ENCODE measurements at regions not wholly inside any gene's neighbourhood (a gene's known extent, or its start where the extent isn't known, plus 50 kb on each side); places are given as distances from the start of the nearest gene placed in this dataset.

DNA sequence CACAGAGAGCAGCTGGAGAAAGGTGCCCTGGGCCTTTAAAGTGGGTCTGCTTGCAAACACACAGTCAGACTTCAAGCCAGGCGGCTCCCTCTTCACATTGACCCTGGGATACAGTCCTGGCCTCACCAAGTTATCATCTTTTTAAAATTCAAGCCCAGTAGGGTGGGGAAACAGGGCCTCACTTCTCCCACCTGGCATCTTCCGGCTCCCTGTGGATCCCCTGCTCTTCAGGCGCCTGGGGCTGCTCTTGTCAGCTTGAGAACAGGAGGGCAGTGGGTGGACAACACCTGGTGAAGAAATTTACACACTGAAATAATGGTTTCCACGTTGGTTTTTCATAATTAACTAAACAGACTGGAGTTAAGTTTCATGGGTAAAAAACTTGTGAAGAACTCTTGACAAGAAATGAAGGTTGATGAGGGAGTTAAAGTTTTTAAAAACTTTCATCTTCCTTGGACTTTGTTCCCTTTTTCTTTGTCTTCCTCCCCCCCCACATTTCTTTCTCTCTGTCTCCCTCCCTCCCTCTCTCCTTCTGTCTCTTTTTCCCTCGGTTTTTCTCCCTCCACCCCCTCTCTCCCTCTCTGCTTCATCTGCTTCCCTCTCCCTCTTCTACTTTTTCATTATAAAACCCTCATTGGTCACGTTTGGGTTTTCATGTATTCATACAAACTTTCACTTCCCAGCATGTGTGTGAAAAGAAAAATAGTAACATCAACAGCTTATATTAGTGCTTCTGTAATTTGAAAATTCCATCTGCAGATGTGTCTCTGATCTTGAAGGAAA, 219.6 kb downstream of the DMRT2 start:
- no peaks in the 10 kb centered on the region for H3K4me1 ChIP-seq (ENCODE audit: control insufficient read depth in 1 of 2, insufficient read depth in 2 of 2, low read depth in 1 of 2, low read length in 1 of 2)
- ChIA-PET POLR2A (no interaction called here), CTCF (no interaction called here)
- no peaks in the 10 kb centered on the region for H3K79me2 ChIP-seq (ENCODE audit: insufficient read depth)
- WGBS (ENCODE audit: low lambda C conversion rate), result under 1% methylated on average over 6 of the region's 6 CpGs
- no peak overlapping the region for H3K9ac ChIP-seq
- TF ChIP-seq RFX5 (IDR thresholded peaks at IDR 0.05; ENCODE audit: low read length) (no peak), EZH2phosphoT487 (IDR thresholded peaks at IDR 0.05; ENCODE audit: borderline replicate concordance, low read depth) (no peak), GATA2 (CRISPR knock-in tag; IDR thresholded peaks at IDR 0.05) (no peak), FOXJ3 (CRISPR knock-in tag; IDR thresholded peaks at IDR 0.05) (no peak), CHD2 (IDR thresholded peaks at IDR 0.05; ENCODE audit: low read length, partially characterized antibody) (no peak), USF2 (IDR thresholded peaks at IDR 0.05; ENCODE audit: borderline replicate concordance, low read depth, low read length) (no peak), RXRA (IDR thresholded peaks at IDR 0.05; ENCODE audit: borderline replicate concordance, low read depth) (no peak), SMC3 (IDR thresholded peaks at IDR 0.05; ENCODE audit: low read depth, low read length) (no peak), MEF2A (IDR thresholded peaks at IDR 0.05; ENCODE audit: borderline replicate concordance, low read depth) (no peak), JUND (IDR thresholded peaks at IDR 0.05) (no peak), FOXM1 (IDR thresholded peaks at IDR 0.05; ENCODE audit: low read depth) (no peak), POLR2AphosphoS5 (IDR thresholded peaks at IDR 0.05; ENCODE audit: low read depth, low read length) (no peak), USF1 (IDR thresholded peaks at IDR 0.05; ENCODE audit: borderline replicate concordance, low read depth) (no peak), TEAD4 (IDR thresholded peaks at IDR 0.05; ENCODE audit: borderline replicate concordance, insufficient read depth) (no peak), TAF1 (IDR thresholded peaks at IDR 0.05; ENCODE audit: borderline replicate concordance, low read depth, low read length) (no peak)
- H3K36me3 ChIP-seq (replicated peaks in 1 of 2; ENCODE audit: control insufficient read depth in 1 of 2, insufficient read depth in 2 of 2, low read length in 1 of 2), result no peaks in the 10 kb centered on the region
- no peaks in the 10 kb centered on the region for H3K9me3 ChIP-seq
- DNase-seq, result no peak
- H3K27ac ChIP-seq (ENCODE audit: low read depth in 2 of 2, low read length in 1 of 2), result no peak overlapping the region
- no peaks in the 10 kb centered on the region for H4K20me1 ChIP-seq (ENCODE audit: insufficient read depth)
- H2AFZ ChIP-seq (ENCODE audit: low read depth), result no peak overlapping the region
- H3K4me3 ChIP-seq (ENCODE audit: low read depth in 2 of 2, low read length in 1 of 2), result no peak overlapping the region
- no peaks in the 10 kb centered on the region for H3F3A ChIP-seq (replicated peaks; ENCODE audit: insufficient read depth)
- no peak overlapping the region for H3K4me2 ChIP-seq
- no peaks in the 10 kb centered on the region for H3K9me2 ChIP-seq
- H3K27me3 ChIP-seq (ENCODE audit: insufficient read depth), result no peaks in the 10 kb centered on the region

GRCh38 chr9:1271367-1271766, 221.2 kb downstream of the DMRT2 start:
- H3K27ac ChIP-seq (ENCODE audit: low read depth in 2 of 2, low read length in 1 of 2), result no peak overlapping the region
- TF ChIP-seq EZH2phosphoT487 (IDR thresholded peaks at IDR 0.05; ENCODE audit: borderline replicate concordance, low read depth), result no peak
- no peak for TF ChIP-seq FOXJ3 (CRISPR knock-in tag; IDR thresholded peaks at IDR 0.05)
- no peak for TF ChIP-seq NFIC (IDR thresholded peaks at IDR 0.05; ENCODE audit: borderline replicate concordance)
- no peak for TF ChIP-seq MEF2A (IDR thresholded peaks at IDR 0.05; ENCODE audit: borderline replicate concordance, low read depth)
- no peak for TF ChIP-seq TEAD4 (IDR thresholded peaks at IDR 0.05; ENCODE audit: borderline replicate concordance, insufficient read depth)
- TF ChIP-seq, protein P1, sequence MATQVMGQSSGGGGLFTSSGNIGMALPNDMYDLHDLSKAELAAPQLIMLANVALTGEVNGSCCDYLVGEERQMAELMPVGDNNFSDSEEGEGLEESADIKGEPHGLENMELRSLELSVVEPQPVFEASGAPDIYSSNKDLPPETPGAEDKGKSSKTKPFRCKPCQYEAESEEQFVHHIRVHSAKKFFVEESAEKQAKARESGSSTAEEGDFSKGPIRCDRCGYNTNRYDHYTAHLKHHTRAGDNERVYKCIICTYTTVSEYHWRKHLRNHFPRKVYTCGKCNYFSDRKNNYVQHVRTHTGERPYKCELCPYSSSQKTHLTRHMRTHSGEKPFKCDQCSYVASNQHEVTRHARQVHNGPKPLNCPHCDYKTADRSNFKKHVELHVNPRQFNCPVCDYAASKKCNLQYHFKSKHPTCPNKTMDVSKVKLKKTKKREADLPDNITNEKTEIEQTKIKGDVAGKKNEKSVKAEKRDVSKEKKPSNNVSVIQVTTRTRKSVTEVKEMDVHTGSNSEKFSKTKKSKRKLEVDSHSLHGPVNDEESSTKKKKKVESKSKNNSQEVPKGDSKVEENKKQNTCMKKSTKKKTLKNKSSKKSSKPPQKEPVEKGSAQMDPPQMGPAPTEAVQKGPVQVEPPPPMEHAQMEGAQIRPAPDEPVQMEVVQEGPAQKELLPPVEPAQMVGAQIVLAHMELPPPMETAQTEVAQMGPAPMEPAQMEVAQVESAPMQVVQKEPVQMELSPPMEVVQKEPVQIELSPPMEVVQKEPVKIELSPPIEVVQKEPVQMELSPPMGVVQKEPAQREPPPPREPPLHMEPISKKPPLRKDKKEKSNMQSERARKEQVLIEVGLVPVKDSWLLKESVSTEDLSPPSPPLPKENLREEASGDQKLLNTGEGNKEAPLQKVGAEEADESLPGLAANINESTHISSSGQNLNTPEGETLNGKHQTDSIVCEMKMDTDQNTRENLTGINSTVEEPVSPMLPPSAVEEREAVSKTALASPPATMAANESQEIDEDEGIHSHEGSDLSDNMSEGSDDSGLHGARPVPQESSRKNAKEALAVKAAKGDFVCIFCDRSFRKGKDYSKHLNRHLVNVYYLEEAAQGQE (IDR thresholded peaks at IDR 0.05; ENCODE audit: low read depth, low read length), result no peak
- no peak for TF ChIP-seq YY1 (IDR thresholded peaks at IDR 0.05; ENCODE audit: low read depth)
- TF ChIP-seq GABPA (IDR thresholded peaks at IDR 0.05; ENCODE audit: low read depth), result no peak
- no peaks in the 10 kb centered on the region for H4K20me1 ChIP-seq (ENCODE audit: insufficient read depth)
- no peaks in the 10 kb centered on the region for H3K79me2 ChIP-seq (ENCODE audit: insufficient read depth)
- H3K4me2 ChIP-seq, result no peak overlapping the region
- H3F3A ChIP-seq (replicated peaks; ENCODE audit: insufficient read depth), result no peaks in the 10 kb centered on the region
- ChIA-PET POLR2A (no interaction called here), CTCF (no interaction called here)
- H3K9ac ChIP-seq, result no peak overlapping the region
- H3K9me3 ChIP-seq, result no peaks in the 10 kb centered on the region
- no peak for DNase-seq
- H3K4me3 ChIP-seq (ENCODE audit: low read depth in 2 of 2, low read length in 1 of 2), result no peak overlapping the region
- H3K27me3 ChIP-seq (ENCODE audit: insufficient read depth), result no peaks in the 10 kb centered on the region
- no peaks in the 10 kb centered on the region for H3K36me3 ChIP-seq (replicated peaks in 1 of 2; ENCODE audit: control insufficient read depth in 1 of 2, insufficient read depth in 2 of 2, low read length in 1 of 2)
- no peaks in the 10 kb centered on the region for H3K4me1 ChIP-seq (ENCODE audit: control insufficient read depth in 1 of 2, insufficient read depth in 2 of 2, low read depth in 1 of 2, low read length in 1 of 2)
- H3K9me2 ChIP-seq, result no peaks in the 10 kb centered on the region
- no peak overlapping the region for H2AFZ ChIP-seq (ENCODE audit: low read depth)
- WGBS (ENCODE audit: low lambda C conversion rate), result 5% methylated on average over 2 of the region's 2 CpGs
